WERI-Rb-1 (cell line): ENCODE measurements at regions not wholly inside any gene's neighbourhood (a gene's known extent, or its start where the extent isn't known, plus 50 kb on each side); places are given as distances from the start of the nearest gene placed in this dataset.

Experiments
- DNase-seq: peaks from one replicate; pipeline ENCODE4 v3.0.0-alpha.2; 2020
- H3K27ac ChIP-seq: fragments of 250-450 bp; sonication (Bioruptor Pico); 2 replicates; pipeline ENCODE4 v1.5.1; 2020; ENCODE audit warnings: mild to moderate bottlenecking, moderate library complexity
- H3K27me3 ChIP-seq: fragments of 250-450 bp; sonication (Bioruptor Pico); 2 replicates; pipeline ENCODE4 v1.5.1; 2021; ENCODE audit warnings: mild to moderate bottlenecking, low read depth, moderate library complexity; ENCODE audit not compliant: insufficient read depth, severe bottlenecking
- H3K36me3 ChIP-seq: fragments of 250-450 bp; sonication (Bioruptor Pico); 2 replicates; pipeline ENCODE4 v1.5.1; 2020; ENCODE audit warnings: mild to moderate bottlenecking, moderate library complexity
- H3K4me3 ChIP-seq: 2 replicates; pipeline ENCODE4 v1.5.1; 2011; ENCODE audit warnings: low read depth, mild to moderate bottlenecking, control low read depth, low read length
- H3K9me3 ChIP-seq: fragments of 250-450 bp; sonication (Bioruptor Pico); 2 replicates; pipeline ENCODE4 v1.5.1; 2021; ENCODE audit warnings: mild to moderate bottlenecking, moderate library complexity; ENCODE audit not compliant: severe bottlenecking
- CTCF ChIP-seq: IDR thresholded peaks from 2 replicates; pipeline ENCODE4 v1.5.1; 2011; ENCODE audit warnings: low read depth, mild to moderate bottlenecking, control low read depth, inconsistent platforms, low read length

DNA sequence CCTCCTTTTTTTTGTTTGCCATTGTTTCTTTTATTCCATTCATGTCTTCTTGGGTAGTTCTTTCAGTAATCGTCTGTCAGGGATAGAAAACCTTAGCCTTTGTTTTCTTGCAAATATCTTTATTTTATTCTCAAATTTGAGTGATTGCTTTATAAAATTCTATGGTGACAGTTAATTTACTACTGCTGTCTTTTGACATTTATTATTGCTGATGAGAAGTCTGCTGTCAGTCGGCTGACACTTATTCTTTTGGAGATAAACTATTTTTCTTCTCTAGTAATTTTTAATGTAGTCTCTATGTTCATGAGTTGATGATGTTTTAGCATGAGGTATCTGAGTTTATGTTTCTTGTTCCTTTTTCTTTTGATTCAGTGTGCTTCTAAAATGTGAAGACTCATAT is 983.8 kb downstream of the TTLL7 start:
- no peaks in the 10 kb centered on the region for H3K36me3 ChIP-seq
- H3K27ac ChIP-seq = no peak overlapping the region
- H3K4me3 ChIP-seq = no peak overlapping the region
- no peaks in the 10 kb centered on the region for H3K27me3 ChIP-seq
- DNase-seq = no peak
- H3K9me3 ChIP-seq = no peaks in the 10 kb centered on the region
- TF ChIP-seq CTCF = no peak

DNA sequence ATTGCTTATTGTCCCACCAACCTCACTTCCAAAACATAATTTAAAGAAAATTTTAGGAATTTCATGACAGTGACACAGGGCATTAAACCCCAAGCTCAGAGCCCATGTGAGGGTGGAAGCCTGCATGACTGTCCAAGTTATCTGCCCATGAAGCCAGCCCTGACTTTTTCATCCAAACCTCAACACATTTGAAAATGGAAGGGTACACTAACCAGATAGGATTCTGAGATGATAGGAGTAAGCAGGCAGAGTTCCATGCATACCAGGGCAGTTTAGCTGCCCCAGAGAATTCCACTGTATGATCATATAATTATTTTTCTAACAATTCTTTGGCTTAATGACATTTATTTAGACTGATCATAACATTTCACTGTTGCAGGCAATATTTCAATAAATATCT is 986.0 kb downstream of the TTLL7 start:
- no peak for DNase-seq
- no peak overlapping the region for H3K4me3 ChIP-seq
- TF ChIP-seq CTCF = no peak
- no peaks in the 10 kb centered on the region for H3K36me3 ChIP-seq
- H3K27ac ChIP-seq = no peak overlapping the region
- no peaks in the 10 kb centered on the region for H3K27me3 ChIP-seq
- H3K9me3 ChIP-seq = no peaks in the 10 kb centered on the region

DNA sequence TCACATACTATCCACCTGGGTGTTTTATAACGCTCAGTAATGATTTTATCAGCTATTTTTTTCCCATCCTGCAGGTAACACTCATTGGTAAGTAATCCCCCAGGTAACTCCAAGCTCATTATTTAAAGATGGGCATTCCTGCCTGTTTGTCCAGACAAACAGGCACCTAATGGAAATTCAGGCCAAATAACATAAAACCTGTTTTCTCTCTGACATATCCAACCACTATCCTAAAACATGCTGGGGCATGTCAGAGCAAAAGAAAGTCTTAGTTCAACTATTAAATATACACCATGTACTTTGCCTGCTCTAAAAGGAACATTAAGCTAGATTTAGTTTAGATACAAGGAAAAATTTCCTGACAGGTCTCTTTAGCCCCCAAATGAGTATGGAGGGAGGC is 987.7 kb downstream of the TTLL7 start:
- Histone ChIP-seq H3K4me3 (no peak overlapping the region), H3K36me3 (no peaks in the 10 kb centered on the region), H3K9me3 (no peaks in the 10 kb centered on the region), H3K27me3 (no peaks in the 10 kb centered on the region), H3K27ac (no peak overlapping the region)
- no peak for TF ChIP-seq CTCF
- DNase-seq = no peak

- DNase-seq = no peak
- TF ChIP-seq CTCF = no peak
- H3K36me3 ChIP-seq = no peaks in the 10 kb centered on the region
- no peak overlapping the region for H3K27ac ChIP-seq
- H3K27me3 ChIP-seq = no peaks in the 10 kb centered on the region
- no peaks in the 10 kb centered on the region for H3K9me3 ChIP-seq
- H3K4me3 ChIP-seq = no peak overlapping the region
These were observed 992.7 kb downstream of the TTLL7 start for GRCh38 chr1:83006271-83006670.

- H3K4me3 ChIP-seq = no peak overlapping the region
- H3K27me3 ChIP-seq = no peaks in the 10 kb centered on the region
- no peak overlapping the region for H3K27ac ChIP-seq
- DNase-seq = no peak
- no peaks in the 10 kb centered on the region for H3K9me3 ChIP-seq
- no peaks in the 10 kb centered on the region for H3K36me3 ChIP-seq
- no peak for TF ChIP-seq CTCF
These were observed 998.6 kb downstream of the TTLL7 start for GRCh38 chr1:83000286-83000685.

DNA sequence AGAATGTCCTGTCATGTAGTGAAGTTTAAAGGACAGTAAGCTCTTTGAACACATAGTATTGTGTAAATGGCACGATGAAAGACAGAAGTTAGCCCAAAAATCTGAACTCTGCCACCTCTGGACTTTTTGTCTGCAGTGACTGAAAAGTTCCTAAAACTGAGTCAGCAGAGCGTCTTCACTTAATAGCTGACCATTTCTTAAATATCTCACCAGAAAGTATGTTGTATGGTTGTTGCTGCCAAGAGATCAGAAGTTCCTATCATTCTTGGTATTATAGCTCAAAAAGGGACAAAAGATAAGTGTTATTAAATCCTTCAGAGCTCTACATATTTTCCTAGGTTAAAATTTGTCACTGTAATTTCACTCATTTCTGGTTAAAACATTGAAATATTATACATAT is 1003.0 kb downstream of the TTLL7 start:
- Histone ChIP-seq H3K4me3 (no peak overlapping the region), H3K27ac (no peak overlapping the region), H3K36me3 (no peaks in the 10 kb centered on the region), H3K27me3 (no peaks in the 10 kb centered on the region), H3K9me3 (no peaks in the 10 kb centered on the region)
- TF ChIP-seq CTCF = no peak
- DNase-seq = no peak
